ENCODE measurements at regions not wholly inside any gene's neighbourhood (a gene's known extent, or its start where the extent isn't known, plus 50 kb on each side); places are given as distances from the start of the nearest gene placed in this dataset.

- H3K27ac Mint-ChIP-seq (ENCODE audit: unreplicated experiment) = no peak overlapping the region
- no peak overlapping the region for H2AFZ ChIP-seq (ENCODE audit: low read depth, low read length)
- peaks cover 6% of the 10 kb centered on the region for H4K20me1 ChIP-seq (ENCODE audit: insufficient read depth, low read length)
- FAIRE-seq (no peak), DNase-seq (ENCODE audit: low read depth) (no peak)
- peaks cover 11% of the 10 kb centered on the region for H3K36me3 Mint-ChIP-seq (ENCODE audit: low read depth, unreplicated experiment)
- H3K27me3 ChIP-seq (ENCODE audit: insufficient read depth, low read length) = no peaks in the 10 kb centered on the region
- peaks cover 1% of the 10 kb centered on the region for H3K4me1 Mint-ChIP-seq (ENCODE audit: low read depth, unreplicated experiment)
- H3K4me3 Mint-ChIP-seq (ENCODE audit: unreplicated experiment) = no peak overlapping the region
- H3K4me1 ChIP-seq (ENCODE audit: insufficient read depth, low read length) = peaks cover 7% of the 10 kb centered on the region
- no peak overlapping the region for H3K4me3 ChIP-seq (ENCODE audit: insufficient read depth, low read depth, low read length)
- peaks cover 9% of the 10 kb centered on the region for H3K9me3 Mint-ChIP-seq (ENCODE audit: unreplicated experiment)
- TF ChIP-seq EZH2 (IDR thresholded peaks at IDR 0.05; ENCODE audit: insufficient read depth, low read length) (no peak), CTCF (IDR thresholded peaks at IDR 0.05; ENCODE audit: insufficient read depth, low read depth, low read length) (no peak)
- H3K27me3 Mint-ChIP-seq (ENCODE audit: low read depth, unreplicated experiment) = no peaks in the 10 kb centered on the region
- peaks cover 36% of the 10 kb centered on the region for H3K79me2 ChIP-seq (ENCODE audit: insufficient read depth, low read length)
- no peaks in the 10 kb centered on the region for H3K36me3 ChIP-seq (ENCODE audit: insufficient read depth, low read length)
- H3K27ac ChIP-seq (ENCODE audit: low read depth, low read length) = no peak overlapping the region
- no peak overlapping the region for H3K4me2 ChIP-seq (ENCODE audit: low read length)
- no peak overlapping the region for H3K9ac ChIP-seq (ENCODE audit: low read length)
- peaks cover 3% of the 10 kb centered on the region for H3K9me3 ChIP-seq (ENCODE audit: insufficient read depth, low read depth, low read length)
Observed at GRCh38 chr14:71468701-71469100, 463.5 kb upstream of the RGS6 start.

GRCh38 chr14:71469643-71470335, 462.4 kb upstream of the RGS6 start:
- Histone ChIP-seq H3K4me1 (ENCODE audit: insufficient read depth, low read length) (peaks cover 7% of the 10 kb centered on the region), H4K20me1 (ENCODE audit: insufficient read depth, low read length) (peaks cover 6% of the 10 kb centered on the region), H3K9me3 (ENCODE audit: insufficient read depth, low read depth, low read length) (no peaks in the 10 kb centered on the region), H3K27ac (ENCODE audit: low read depth, low read length) (no peak overlapping the region), H3K9ac (ENCODE audit: low read length) (no peak overlapping the region), H3K36me3 (ENCODE audit: insufficient read depth, low read length) (no peaks in the 10 kb centered on the region), H3K27me3 (ENCODE audit: insufficient read depth, low read length) (no peaks in the 10 kb centered on the region), H3K4me2 (ENCODE audit: low read length) (no peak overlapping the region), H2AFZ (ENCODE audit: low read depth, low read length) (no peak overlapping the region), H3K4me3 (ENCODE audit: insufficient read depth, low read depth, low read length) (no peak overlapping the region), H3K79me2 (ENCODE audit: insufficient read depth, low read length) (peaks cover 41% of the 10 kb centered on the region)
- no peak overlapping the region for H3K4me3 Mint-ChIP-seq (ENCODE audit: unreplicated experiment)
- H3K4me1 Mint-ChIP-seq (ENCODE audit: low read depth, unreplicated experiment) = peaks cover 1% of the 10 kb centered on the region
- TF ChIP-seq EZH2 (IDR thresholded peaks at IDR 0.05; ENCODE audit: insufficient read depth, low read length) (no peak), CTCF (IDR thresholded peaks at IDR 0.05; ENCODE audit: insufficient read depth, low read depth, low read length) (no peak)
- H3K9me3 Mint-ChIP-seq (ENCODE audit: unreplicated experiment) = peaks cover 2% of the 10 kb centered on the region
- H3K36me3 Mint-ChIP-seq (ENCODE audit: low read depth, unreplicated experiment) = peaks cover 8% of the 10 kb centered on the region
- no peak for DNase-seq (ENCODE audit: low read depth)
- no peaks in the 10 kb centered on the region for H3K27me3 Mint-ChIP-seq (ENCODE audit: low read depth, unreplicated experiment)
- H3K27ac Mint-ChIP-seq (ENCODE audit: unreplicated experiment) = no peak overlapping the region
- no peak for FAIRE-seq

- peaks cover 1% of the 10 kb centered on the region for H3K4me1 Mint-ChIP-seq (ENCODE audit: low read depth, unreplicated experiment)
- peaks cover 4% of the 10 kb centered on the region for H3K36me3 Mint-ChIP-seq (ENCODE audit: low read depth, unreplicated experiment)
- no peaks in the 10 kb centered on the region for H3K36me3 ChIP-seq (ENCODE audit: insufficient read depth, low read length)
- no peak for DNase-seq (ENCODE audit: low read depth)
- H3K27ac Mint-ChIP-seq (ENCODE audit: unreplicated experiment) = no peak overlapping the region
- H3K9me3 ChIP-seq (ENCODE audit: insufficient read depth, low read depth, low read length) = no peaks in the 10 kb centered on the region
- H3K27me3 Mint-ChIP-seq (ENCODE audit: low read depth, unreplicated experiment) = no peaks in the 10 kb centered on the region
- H3K9me3 Mint-ChIP-seq (ENCODE audit: unreplicated experiment) = peaks cover 2% of the 10 kb centered on the region
- no peak overlapping the region for H3K4me3 ChIP-seq (ENCODE audit: insufficient read depth, low read depth, low read length)
- H3K27me3 ChIP-seq (ENCODE audit: insufficient read depth, low read length) = no peaks in the 10 kb centered on the region
- no peak overlapping the region for H3K9ac ChIP-seq (ENCODE audit: low read length)
- H3K4me2 ChIP-seq (ENCODE audit: low read length) = peak overlapping the region; percentile 39
- H3K27ac ChIP-seq (ENCODE audit: low read depth, low read length) = no peak overlapping the region
- H3K4me1 ChIP-seq (ENCODE audit: insufficient read depth, low read length) = peaks cover 7% of the 10 kb centered on the region
- H3K79me2 ChIP-seq (ENCODE audit: insufficient read depth, low read length) = peaks cover 49% of the 10 kb centered on the region
- TF ChIP-seq EZH2 (IDR thresholded peaks at IDR 0.05; ENCODE audit: insufficient read depth, low read length) (no peak), CTCF (IDR thresholded peaks at IDR 0.05; ENCODE audit: insufficient read depth, low read depth, low read length) (no peak)
- FAIRE-seq = no peak
- no peak overlapping the region for H2AFZ ChIP-seq (ENCODE audit: low read depth, low read length)
- H4K20me1 ChIP-seq (ENCODE audit: insufficient read depth, low read length) = peaks cover 10% of the 10 kb centered on the region
- H3K4me3 Mint-ChIP-seq (ENCODE audit: unreplicated experiment) = no peak overlapping the region
Observed at GRCh38 chr14:71471634-71472355, 460.4 kb upstream of the RGS6 start.
